ENCODE measurements at regions not wholly inside any gene's neighbourhood (a gene's known extent, or its start where the extent isn't known, plus 50 kb on each side); places are given as distances from the start of the nearest gene placed in this dataset.

GRCh38 chr13:97848886-97849285 is 104.6 kb upstream of the IPO5 start:
- intact Hi-C loops (cut with micrococcal nuclease) = loop anchor here (5.0 kb wide), 1 partner anchor 823 kb away; no protein-coding TSS in a partner anchor

More at GRCh38 chr13:97848886-97849285, 104.6 kb upstream of the IPO5 start:
- no TSS peak for BruUV-seq (replicated peaks)
- 0% methylated on average over 3 of the region's 3 CpGs for WGBS (ENCODE audit: insufficient coverage, low coverage, missing lambda C conversion rate)
- no peaks in the 10 kb centered on the region for H3K9me1 ChIP-seq (ENCODE audit: control insufficient read depth, insufficient read depth, low read length)
- no peak overlapping the region for H3K4me2 ChIP-seq (ENCODE audit: insufficient read depth, low read length)
- TF ChIP-seq ZNF324 (CRISPR knock-in tag; IDR thresholded peaks at IDR 0.05) (no peak), NFE2L1 (tag; IDR thresholded peaks at IDR 0.05; ENCODE audit: borderline replicate concordance, low read depth) (no peak), ZNF212 (CRISPR knock-in tag; IDR thresholded peaks at IDR 0.05) (no peak), POLR2AphosphoS2 (IDR thresholded peaks at IDR 0.05; ENCODE audit: low read length) (no peak), ZSCAN32 (CRISPR knock-in tag; IDR thresholded peaks at IDR 0.05) (no peak), CC2D1A (IDR thresholded peaks at IDR 0.05) (no peak), CREB3L1 (IDR thresholded peaks at IDR 0.05; ENCODE audit: borderline replicate concordance, low read depth) (no peak), SIN3B (IDR thresholded peaks at IDR 0.05; ENCODE audit: low read depth) (no peak)
- ATAC-seq = no peak
- H3K79me2 ChIP-seq (ENCODE audit: control insufficient read depth, insufficient read depth, low read length) = no peaks in the 10 kb centered on the region
- ChIA-PET CTCF (ENCODE audit: low intra/inter-chr PET ratio) (interaction anchor here (0.7 kb wide), 1 partner anchor 86 kb away, joined by 3 read pairs; no protein-coding TSS in a partner anchor), POLR2A (no interaction called here)
- in situ Hi-C loops (cut with MboI) = no loop called here
- no peak overlapping the region for H2AFZ ChIP-seq (ENCODE audit: low read depth, low read length)
- DNase-seq (ENCODE audit: extremely low read depth in 1 of 4, low spot score in 3 of 4) = no peak
- H3K4me3 ChIP-seq = no peak overlapping the region
- H3K9me3 ChIP-seq (replicated peaks; ENCODE audit: control insufficient read depth, insufficient read depth, low read depth, low read length) = no peaks in the 10 kb centered on the region
- no peak overlapping the region for H3K27ac ChIP-seq (ENCODE audit: extremely low read depth, low read depth, low read length)
- no peaks in the 10 kb centered on the region for H4K20me1 ChIP-seq (replicated peaks; ENCODE audit: control insufficient read depth, insufficient read depth, low read length)
- H3K9ac ChIP-seq (ENCODE audit: insufficient read depth in 1 of 2, low read depth in 2 of 2, low read length in 2 of 2) = no peak overlapping the region
- FAIRE-seq = no peak
- no peaks in the 10 kb centered on the region for H3K36me3 ChIP-seq (ENCODE audit: control insufficient read depth, insufficient read depth, low read length)
- no peaks in the 10 kb centered on the region for H3K4me1 ChIP-seq (replicated peaks in 1 of 2; ENCODE audit: control insufficient read depth in 2 of 2, insufficient read depth in 2 of 2, low read length in 2 of 2)
- H3K27me3 ChIP-seq (ENCODE audit: control insufficient read depth in 2 of 2, insufficient read depth in 2 of 2, low read length in 2 of 2) = no peaks in the 10 kb centered on the region

All from K562 (cell line).